Transverse colon (tissue), 4 donors: ENCODE measurements at regions not wholly inside any gene's neighbourhood (a gene's known extent, or its start where the extent isn't known, plus 50 kb on each side); places are given as distances from the start of the nearest gene placed in this dataset.

Experiments
- POLR2A ChIP-seq: fragments of 450-650 bp; IDR thresholded peaks from one replicate; pipeline ENCODE4 v1.6.1; 2016; ENCODE audit warnings: antibody characterized with exemption, mild to moderate bottlenecking, moderate library complexity
- POLR2AphosphoS5 ChIP-seq, 3 donors: sonication (generic); formaldehyde crosslinking; IDR thresholded peaks; one replicate each; pipeline ENCODE4 v1.6.1; 2016; ENCODE audit warnings: antibody characterized with exemption in 3 of 3
- TF ChIP-seq, protein P1 (sequence below), 5 experiments: fragments of 200-600 bp in 3 of 5; fragments of 450-650 bp in 2 of 5; sonication (generic) in 3 of 5; IDR thresholded peaks; 1 replicate in 2 of 5; 2 replicates in 3 of 5; pipeline ENCODE4 v1.5.1; 2016 to 2017; ENCODE audit warnings: antibody characterized with exemption in 5 of 5, inconsistent platforms in 3 of 5, mild to moderate bottlenecking in 2 of 5, moderate library complexity in 1 of 5

DNA sequence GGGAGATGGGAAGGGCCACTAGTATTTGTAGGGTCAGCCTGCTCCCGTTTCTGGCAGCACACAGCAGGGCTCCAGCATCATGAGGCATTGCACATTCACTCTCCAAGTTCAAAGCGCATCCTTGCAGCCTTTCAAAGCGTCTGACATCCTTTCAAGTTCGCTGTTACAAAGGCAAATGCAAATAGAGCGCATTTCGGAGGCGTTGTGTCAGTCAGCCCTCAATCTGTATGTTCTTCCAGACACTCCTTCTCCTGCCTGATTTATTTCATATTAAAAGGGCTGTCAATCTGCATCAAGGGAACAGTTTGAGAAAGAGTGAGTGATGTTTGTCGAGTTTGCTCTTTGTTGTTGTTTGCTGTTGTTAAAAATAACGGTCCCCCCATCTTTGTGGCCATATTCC is 188.5 kb downstream of the SNX10 start:
- TF ChIP-seq, protein P1, sequence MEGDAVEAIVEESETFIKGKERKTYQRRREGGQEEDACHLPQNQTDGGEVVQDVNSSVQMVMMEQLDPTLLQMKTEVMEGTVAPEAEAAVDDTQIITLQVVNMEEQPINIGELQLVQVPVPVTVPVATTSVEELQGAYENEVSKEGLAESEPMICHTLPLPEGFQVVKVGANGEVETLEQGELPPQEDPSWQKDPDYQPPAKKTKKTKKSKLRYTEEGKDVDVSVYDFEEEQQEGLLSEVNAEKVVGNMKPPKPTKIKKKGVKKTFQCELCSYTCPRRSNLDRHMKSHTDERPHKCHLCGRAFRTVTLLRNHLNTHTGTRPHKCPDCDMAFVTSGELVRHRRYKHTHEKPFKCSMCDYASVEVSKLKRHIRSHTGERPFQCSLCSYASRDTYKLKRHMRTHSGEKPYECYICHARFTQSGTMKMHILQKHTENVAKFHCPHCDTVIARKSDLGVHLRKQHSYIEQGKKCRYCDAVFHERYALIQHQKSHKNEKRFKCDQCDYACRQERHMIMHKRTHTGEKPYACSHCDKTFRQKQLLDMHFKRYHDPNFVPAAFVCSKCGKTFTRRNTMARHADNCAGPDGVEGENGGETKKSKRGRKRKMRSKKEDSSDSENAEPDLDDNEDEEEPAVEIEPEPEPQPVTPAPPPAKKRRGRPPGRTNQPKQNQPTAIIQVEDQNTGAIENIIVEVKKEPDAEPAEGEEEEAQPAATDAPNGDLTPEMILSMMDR (IDR thresholded peaks at IDR 0.05) = no peak
- TF ChIP-seq POLR2A = no peak
- TF ChIP-seq POLR2AphosphoS5 (IDR thresholded peaks at IDR 0.05) = no peak
